Esophagus muscularis mucosa (tissue), 3 donors: ENCODE measurements at regions not wholly inside any gene's neighbourhood (a gene's known extent, or its start where the extent isn't known, plus 50 kb on each side); places are given as distances from the start of the nearest gene placed in this dataset.

Experiments used
- EP300 ChIP-seq: sonication (generic); formaldehyde crosslinking; IDR thresholded peaks from one replicate; pipeline ENCODE4 v1.6.1; 2017; ENCODE audit warnings: antibody characterized with exemption
- POLR2A ChIP-seq: fragments of 450-650 bp; IDR thresholded peaks from one replicate; pipeline ENCODE4 v1.6.1; 2017; ENCODE audit warnings: antibody characterized with exemption, moderate library complexity, mild to moderate bottlenecking, low read depth
- POLR2AphosphoS5 ChIP-seq, 2 donors: sonication (generic); formaldehyde crosslinking; IDR thresholded peaks; one replicate each; pipeline ENCODE4 v1.6.1; 2017; ENCODE audit warnings: antibody characterized with exemption in 2 of 2

DNA sequence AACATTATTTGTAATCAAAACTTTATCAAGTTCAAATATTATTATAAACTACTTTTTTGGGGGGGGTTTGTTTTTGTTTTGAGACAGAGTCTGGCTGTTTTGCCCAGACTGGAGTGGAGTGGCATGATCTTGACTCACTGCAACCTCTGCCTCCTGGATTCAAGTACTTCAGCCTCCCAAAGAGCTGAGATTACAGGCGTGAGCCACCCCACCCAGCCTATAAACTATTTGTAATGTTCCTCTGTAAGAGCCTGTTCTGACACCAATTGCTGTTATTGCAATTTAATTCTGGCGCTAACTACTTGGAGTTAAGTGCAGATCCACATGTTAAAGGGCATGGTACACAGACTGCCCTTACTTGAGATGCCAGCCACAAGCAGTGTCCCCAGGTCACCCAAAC lies 478.1 kb upstream of the NRP1 start:
- TF ChIP-seq EP300: no peak
- TF ChIP-seq POLR2A: no peak
- no peak for TF ChIP-seq POLR2AphosphoS5 (IDR thresholded peaks at IDR 0.05)
